ENCODE measurements at regions not wholly inside any gene's neighbourhood (a gene's known extent, or its start where the extent isn't known, plus 50 kb on each side); places are given as distances from the start of the nearest gene placed in this dataset.
"Not testable (repeated sequence)": the region's sequence is repeated elsewhere in the genome, so short reads cannot be mapped to it uniquely, and the experiment has no call there.

DNA sequence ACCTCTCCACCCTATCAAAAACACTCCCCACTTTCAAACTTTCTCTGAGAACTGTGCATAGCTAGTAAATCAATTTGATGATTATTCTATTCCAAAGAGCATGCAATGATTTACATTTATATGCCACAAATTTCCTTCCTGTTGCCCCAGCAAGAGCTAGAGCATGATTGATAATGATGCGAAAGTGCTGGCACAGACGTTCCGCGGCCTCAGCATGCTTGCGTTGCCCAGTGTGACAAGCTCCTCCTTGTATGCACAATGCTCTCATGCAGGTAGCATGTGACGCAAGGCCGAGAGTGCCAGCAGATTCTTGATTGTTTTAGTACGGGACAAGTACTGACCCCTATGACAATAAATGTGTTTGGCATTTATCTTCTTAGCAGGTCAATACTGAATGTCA lies 696.3 kb upstream of the SLC35B3 start:
- H3K27me3 ChIP-seq: no peaks in the 10 kb centered on the region
- TF ChIP-seq, protein P1, sequence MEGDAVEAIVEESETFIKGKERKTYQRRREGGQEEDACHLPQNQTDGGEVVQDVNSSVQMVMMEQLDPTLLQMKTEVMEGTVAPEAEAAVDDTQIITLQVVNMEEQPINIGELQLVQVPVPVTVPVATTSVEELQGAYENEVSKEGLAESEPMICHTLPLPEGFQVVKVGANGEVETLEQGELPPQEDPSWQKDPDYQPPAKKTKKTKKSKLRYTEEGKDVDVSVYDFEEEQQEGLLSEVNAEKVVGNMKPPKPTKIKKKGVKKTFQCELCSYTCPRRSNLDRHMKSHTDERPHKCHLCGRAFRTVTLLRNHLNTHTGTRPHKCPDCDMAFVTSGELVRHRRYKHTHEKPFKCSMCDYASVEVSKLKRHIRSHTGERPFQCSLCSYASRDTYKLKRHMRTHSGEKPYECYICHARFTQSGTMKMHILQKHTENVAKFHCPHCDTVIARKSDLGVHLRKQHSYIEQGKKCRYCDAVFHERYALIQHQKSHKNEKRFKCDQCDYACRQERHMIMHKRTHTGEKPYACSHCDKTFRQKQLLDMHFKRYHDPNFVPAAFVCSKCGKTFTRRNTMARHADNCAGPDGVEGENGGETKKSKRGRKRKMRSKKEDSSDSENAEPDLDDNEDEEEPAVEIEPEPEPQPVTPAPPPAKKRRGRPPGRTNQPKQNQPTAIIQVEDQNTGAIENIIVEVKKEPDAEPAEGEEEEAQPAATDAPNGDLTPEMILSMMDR (IDR thresholded peaks at IDR 0.05; ENCODE audit: low read depth, low read length): no peak
- H3K4me1 ChIP-seq (ENCODE audit: low read depth): no peaks in the 10 kb centered on the region
- H3K4me3 ChIP-seq: no peak overlapping the region
- DNase-seq (ENCODE audit: low read depth in 1 of 2, low spot score in 1 of 2): no peak
- H3K27ac ChIP-seq: no peak overlapping the region
- H3K36me3 ChIP-seq: no peaks in the 10 kb centered on the region
- no peaks in the 10 kb centered on the region for H3K9me3 ChIP-seq (ENCODE audit: low read depth)

DNA sequence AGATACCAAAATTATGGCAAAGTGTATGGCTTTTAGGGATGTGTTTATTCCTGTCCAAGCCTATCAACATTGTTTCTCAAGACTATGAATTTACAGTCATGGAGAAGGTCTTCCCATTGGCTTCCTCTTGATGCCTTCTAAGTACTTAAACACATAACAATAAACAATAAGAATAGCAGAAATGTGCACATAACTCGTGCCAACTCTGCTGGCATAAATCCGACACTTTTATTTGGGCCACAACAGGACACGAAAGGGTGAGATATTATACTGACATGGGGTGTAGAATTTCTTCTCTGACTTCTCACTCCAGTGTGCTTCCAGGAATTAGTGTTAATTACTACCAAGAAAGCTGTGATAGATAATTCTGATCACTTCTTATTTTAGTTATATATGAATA lies 695.9 kb upstream of the SLC35B3 start:
- TF ChIP-seq, protein P1 (IDR thresholded peaks at IDR 0.05; ENCODE audit: low read depth, low read length): no peak
- no peak for DNase-seq (ENCODE audit: low read depth in 1 of 2, low spot score in 1 of 2)
- no peaks in the 10 kb centered on the region for H3K4me1 ChIP-seq (ENCODE audit: low read depth)
- H3K36me3 ChIP-seq: no peaks in the 10 kb centered on the region
- no peaks in the 10 kb centered on the region for H3K9me3 ChIP-seq (ENCODE audit: low read depth)
- no peak overlapping the region for H3K27ac ChIP-seq
- no peaks in the 10 kb centered on the region for H3K27me3 ChIP-seq
- no peak overlapping the region for H3K4me3 ChIP-seq

- Histone ChIP-seq H3K4me1 (ENCODE audit: low read depth) (no peaks in the 10 kb centered on the region), H3K4me3 (no peak overlapping the region), H3K9me3 (ENCODE audit: low read depth) (no peaks in the 10 kb centered on the region), H3K27me3 (no peaks in the 10 kb centered on the region), H3K36me3 (no peaks in the 10 kb centered on the region), H3K27ac (no peak overlapping the region)
- TF ChIP-seq, protein P1 (IDR thresholded peaks at IDR 0.05; ENCODE audit: low read depth, low read length): no peak
- DNase-seq (ENCODE audit: low read depth in 1 of 2, low spot score in 1 of 2): no peak
Observed at GRCh38 chr6:9128970-9129369, 693.6 kb upstream of the SLC35B3 start.

- no peaks in the 10 kb centered on the region for H3K27me3 ChIP-seq
- H3K4me1 ChIP-seq (ENCODE audit: low read depth): no peaks in the 10 kb centered on the region
- H3K36me3 ChIP-seq: no peaks in the 10 kb centered on the region
- peak in 1 of 2 donors; percentile 69 for DNase-seq (ENCODE audit: low read depth in 1 of 2, low spot score in 1 of 2)
- H3K27ac ChIP-seq: no peak overlapping the region
- H3K9me3 ChIP-seq (ENCODE audit: low read depth): no peaks in the 10 kb centered on the region
- TF ChIP-seq, protein P1 (IDR thresholded peaks at IDR 0.05; ENCODE audit: low read depth, low read length): no peak
- no peak overlapping the region for H3K4me3 ChIP-seq
Observed at GRCh38 chr6:9126878-9127560, 691.7 kb upstream of the SLC35B3 start.

DNA sequence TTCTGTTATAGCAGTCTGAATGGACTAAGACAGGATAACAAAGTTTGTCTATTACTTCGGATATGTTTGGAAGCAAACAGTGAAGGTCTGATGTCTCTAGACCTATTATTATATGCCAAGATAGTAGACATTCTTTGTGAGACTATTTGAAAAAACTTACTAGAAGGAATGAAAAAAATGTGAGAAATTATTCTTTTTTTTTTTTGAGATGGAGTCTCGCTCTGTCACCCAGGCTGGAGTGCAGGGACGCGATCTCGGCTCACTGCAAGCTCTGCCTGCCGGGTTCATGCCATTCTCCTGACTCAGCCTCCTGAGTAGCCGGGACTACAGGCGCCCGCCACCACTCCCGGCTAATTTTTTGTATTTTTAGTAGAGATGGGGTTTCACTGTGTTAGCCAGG lies 690.7 kb upstream of the SLC35B3 start:
- H3K9me3 ChIP-seq (ENCODE audit: low read depth); H3K36me3 ChIP-seq; DNase-seq (ENCODE audit: low read depth in 1 of 2, low spot score in 1 of 2); H3K27ac ChIP-seq; H3K27me3 ChIP-seq; H3K4me3 ChIP-seq; H3K4me1 ChIP-seq (ENCODE audit: low read depth): not testable (repeated sequence)

- TF ChIP-seq, protein P1 (IDR thresholded peaks at IDR 0.05; ENCODE audit: low read depth, low read length): no peak
- no peak overlapping the region for H3K27ac ChIP-seq
- H3K9me3 ChIP-seq (ENCODE audit: low read depth): no peaks in the 10 kb centered on the region
- H3K27me3 ChIP-seq: no peaks in the 10 kb centered on the region
- no peak overlapping the region for H3K4me3 ChIP-seq
- no peak for DNase-seq (ENCODE audit: low read depth in 1 of 2, low spot score in 1 of 2)
- no peaks in the 10 kb centered on the region for H3K4me1 ChIP-seq (ENCODE audit: low read depth)
- no peaks in the 10 kb centered on the region for H3K36me3 ChIP-seq
Observed at GRCh38 chr6:9121549-9121948, 686.2 kb upstream of the SLC35B3 start.
